Activated CD4-positive, alpha-beta T cell treated with anti-CD3 and anti-CD28 coated beads, Interleukin-10, Interleukin-2, amounts not matched to agents 100 ng/mL and 50 ng/mL, durations not matched to agents 16 hours and 8 hours (primary cell): ENCODE measurements at regions not wholly inside any gene's neighbourhood (a gene's known extent, or its start where the extent isn't known, plus 50 kb on each side); places are given as distances from the start of the nearest gene placed in this dataset.

ENCODE experiments used
- DNase-seq: peaks from one replicate; pipeline ENCODE4 v3.0.0-alpha.2; 2020

GRCh38 chr12:125228519-125229260 lies 163.5 kb downstream of the AACS start:
- DNase-seq: no peak

- DNase-seq: no peak
Measured at GRCh38 chr12:125229878-125230530, 164.8 kb downstream of the AACS start.

GRCh38 chr12:125233319-125233718 lies 168.1 kb downstream of the AACS start:
- no peak for DNase-seq

- DNase-seq: no peak
Measured at GRCh38 chr12:125239563-125239962, 174.3 kb downstream of the AACS start.

DNA sequence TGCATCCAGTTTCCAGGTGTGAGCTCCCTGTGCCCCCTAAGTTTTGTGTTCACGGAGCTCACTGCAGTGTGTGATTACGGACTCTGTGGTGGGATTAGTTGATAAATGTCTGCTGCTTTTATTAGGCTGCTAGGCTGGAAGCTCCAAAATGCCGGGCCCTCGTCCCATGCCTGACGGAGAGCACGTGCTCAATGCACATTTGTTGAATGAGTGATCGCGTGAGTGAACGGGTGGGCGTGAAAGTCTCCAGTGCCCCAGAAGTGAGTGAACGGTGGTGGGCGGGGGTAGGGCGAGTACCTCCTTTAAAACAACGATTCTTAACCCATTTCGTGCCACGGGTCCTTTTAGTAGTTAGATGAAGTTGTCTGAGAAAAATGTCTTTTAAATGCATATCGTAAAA lies 175.5 kb downstream of the AACS start:
- DNase-seq: no peak

DNA sequence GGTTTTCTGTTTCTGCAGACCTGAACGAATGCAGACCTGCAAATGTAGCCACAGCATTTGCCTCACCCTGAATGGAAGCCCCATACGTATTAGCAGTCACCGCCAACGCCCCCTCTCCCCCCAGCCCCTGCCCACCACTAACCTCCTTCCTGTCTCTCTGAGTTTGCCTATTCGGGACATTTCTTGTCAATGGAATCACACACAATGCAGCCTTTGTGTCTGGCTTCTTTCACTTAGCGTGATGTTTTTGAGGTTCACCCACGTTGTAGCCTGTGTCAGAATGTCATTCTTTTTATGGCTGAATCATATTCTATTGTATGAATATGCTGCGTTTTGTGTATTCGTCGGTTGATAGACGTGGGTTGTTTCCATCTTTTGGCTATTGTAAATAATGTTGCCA lies 178.6 kb downstream of the AACS start:
- no peak for DNase-seq

DNA sequence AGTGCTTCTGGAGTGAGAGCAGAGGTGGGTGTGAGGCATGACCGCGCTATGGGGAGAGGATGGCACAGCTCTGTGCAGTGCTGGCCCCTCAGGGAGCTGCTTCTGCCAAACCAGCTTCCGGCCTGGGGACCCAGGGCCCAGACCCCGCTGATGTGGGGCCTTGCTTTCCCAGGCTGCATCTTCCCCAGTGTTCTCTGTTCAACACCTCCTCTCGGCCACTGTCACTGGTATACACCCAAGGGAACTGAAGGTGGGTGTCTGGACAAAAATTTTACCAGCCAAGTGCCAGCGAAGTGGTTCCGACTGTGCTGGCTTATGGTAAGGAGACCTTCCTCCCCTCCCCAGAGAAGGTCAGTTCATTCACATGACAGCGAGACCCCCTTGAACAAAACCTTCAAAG lies 179.1 kb downstream of the AACS start:
- DNase-seq: no peak

DNA sequence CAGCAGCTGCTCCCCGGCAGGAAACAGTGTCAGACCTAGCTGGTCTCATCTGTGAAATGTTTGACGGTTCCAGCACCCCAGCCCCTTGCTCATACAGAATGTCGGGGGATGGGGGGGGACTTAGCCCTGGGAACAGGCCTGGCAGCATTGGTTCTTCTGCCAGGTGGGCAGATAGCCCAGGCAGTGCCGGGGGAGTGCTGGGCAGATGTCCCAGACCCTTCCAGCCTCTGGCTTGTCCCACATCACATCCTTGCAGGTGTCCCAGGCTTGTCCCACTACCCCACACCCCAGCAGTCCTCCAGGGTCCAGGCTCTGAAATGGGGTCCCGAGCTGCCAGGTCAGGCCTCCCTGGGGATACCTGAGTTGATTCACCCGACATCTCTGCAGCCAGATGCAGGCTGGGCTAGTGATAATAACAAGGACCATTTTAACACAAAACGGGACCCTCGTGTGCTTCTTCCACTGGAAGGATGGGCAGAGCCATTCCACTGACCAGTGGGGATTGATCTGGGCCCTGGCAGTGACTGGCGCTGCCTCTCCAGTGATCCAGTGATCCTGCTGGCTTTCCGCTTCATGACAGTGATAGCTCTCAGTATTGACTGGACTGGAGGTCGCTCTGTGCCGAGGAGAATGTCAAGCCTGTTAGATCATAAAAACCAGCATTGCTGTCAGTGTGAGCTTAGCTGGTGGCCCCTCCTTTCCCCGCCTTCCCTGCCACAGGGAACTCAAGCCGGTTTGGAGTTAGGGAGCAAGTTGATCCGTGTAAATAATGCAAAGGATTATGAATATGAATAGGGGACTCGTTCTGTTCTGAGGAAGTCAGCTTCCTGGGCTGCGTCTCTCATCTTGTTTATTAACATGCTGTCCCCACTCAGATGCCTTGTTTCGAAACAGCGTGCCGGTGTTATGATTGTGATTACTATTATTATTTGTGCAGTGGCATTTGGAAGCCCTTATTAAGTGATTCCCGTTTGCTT lies 180.6 kb downstream of the AACS start:
- DNase-seq: no peak

DNA sequence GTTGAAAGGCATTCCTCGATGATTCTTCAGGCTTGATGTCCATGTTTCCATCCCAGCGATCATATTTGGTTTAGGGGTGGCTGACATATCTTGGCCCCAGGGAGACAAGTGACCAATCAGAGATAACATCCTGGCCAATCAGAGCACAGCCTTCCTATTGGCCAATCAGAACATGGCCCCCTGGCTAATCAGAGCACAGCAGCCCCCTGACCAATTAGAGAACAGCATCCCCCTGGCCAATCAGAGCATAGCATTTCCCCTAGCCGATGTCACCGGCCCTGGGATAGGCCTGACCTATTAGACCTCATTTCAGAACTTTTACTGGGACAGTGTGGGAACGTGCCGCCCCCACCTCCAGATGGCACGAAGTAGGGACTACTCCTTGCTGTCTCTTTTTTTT lies 182.2 kb downstream of the AACS start:
- DNase-seq: no peak

DNA sequence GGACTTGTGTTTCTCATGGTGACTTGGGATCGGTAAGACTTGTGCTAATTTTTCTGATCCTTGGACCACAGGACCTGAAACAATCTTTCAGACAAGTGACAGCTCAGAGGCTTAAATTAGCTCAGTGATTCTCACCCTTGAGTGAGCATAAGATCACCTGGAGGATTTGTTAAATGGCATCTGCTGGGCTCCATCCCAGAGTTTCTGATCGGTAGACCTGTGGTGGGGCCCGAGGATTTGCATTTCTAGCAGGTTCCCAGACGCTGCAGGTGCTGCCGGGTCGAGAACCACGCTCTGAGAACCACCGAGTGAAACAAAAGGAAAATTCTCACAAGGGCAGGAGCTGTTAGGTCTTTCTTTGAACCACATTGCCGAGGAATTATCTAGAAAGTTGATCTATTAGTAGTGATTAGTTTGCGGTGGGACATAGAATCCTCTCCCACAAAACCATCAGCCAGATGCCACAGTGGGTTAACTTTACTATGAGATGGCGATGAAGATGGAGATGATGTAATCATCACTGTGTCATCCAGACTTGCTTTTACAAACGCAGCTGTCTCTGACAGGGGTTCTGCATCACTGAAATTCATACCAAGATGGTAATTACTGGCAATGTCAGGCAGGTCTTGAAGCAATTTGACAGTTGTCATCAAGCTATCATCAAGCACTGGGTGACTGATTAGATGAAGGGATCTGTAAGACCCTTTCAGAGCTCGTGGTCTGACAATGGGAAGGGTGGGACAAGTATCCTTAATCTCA lies 184.0 kb downstream of the AACS start:
- no peak for DNase-seq

GRCh38 chr12:125249932-125250331 lies 184.7 kb downstream of the AACS start:
- DNase-seq: no peak

- no peak for DNase-seq
Measured at GRCh38 chr12:125254236-125254635, 189.0 kb downstream of the AACS start.

- no peak for DNase-seq
Measured at GRCh38 chr12:125254856-125255255, 189.6 kb downstream of the AACS start.

DNA sequence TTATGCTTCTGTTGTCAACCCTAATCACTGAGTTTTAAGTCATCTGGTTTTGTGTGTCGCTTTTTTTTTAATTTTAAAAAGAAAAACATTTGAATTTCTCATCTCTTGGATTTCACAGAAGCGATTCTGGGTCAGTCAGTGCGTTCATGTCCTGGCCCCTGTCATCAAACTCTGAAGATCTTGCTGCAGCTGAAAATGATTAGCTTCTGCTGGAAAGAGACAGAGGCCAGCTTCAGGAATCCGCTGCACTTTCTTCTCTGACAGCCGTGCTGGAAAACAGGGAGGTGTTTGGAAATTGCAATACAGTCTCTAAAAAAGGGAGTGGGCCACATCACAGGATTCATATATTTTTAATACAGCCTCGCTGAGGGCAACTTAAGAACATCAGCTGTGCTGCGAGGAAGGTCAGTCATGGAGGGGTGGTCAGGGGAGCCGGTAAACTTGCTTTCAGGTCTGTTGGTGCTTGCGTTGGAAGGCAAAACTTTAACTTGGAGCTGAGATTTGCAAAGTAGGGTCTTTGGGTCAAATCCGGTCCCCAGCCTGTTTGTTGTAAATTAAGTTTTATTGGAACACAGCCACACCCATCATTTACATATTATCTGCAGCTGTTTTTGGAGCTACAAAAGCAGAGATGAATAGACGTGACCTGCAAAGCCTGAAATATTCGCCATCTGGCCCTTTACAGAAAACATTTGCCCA lies 190.8 kb downstream of the AACS start:
- no peak for DNase-seq

GRCh38 chr12:125256634-125256936 lies 191.3 kb downstream of the AACS start:
- DNase-seq: no peak

DNA sequence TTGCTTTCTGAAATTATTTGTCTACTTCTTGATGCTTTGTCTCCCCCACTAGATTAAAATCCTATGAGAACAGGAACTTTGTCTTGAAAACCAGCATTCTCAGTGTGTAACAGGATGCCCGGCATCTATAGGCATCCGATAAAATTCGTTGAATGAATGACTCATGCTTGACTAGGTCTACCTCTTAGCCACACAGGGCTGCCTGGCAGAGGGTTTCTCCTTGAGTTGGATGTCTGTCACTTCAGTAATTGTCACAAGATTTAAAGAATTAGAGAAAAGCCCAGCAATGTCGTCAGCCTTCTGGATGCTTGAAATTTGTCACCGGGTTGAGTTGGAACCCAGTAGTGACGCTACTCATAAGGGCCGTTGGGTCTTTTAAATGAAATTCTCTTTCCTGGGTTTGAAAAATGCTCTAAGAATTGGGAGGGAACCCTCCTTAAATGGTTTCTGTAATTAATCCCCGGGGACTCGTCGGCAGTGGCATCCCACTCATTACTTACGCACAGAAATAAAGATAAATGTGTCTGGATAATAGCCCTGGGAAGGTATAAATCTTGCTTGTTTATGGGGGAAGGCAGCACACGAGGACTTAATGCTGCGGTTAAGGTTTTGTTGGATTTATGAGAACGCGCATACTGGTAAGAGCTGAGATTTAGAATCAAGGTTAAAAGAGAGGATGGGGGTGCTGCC lies 194.1 kb downstream of the AACS start:
- no peak for DNase-seq

- no peak for DNase-seq
Measured at GRCh38 chr12:125262851-125263250, 197.6 kb downstream of the AACS start.

GRCh38 chr12:125263385-125263784 lies 198.2 kb downstream of the AACS start:
- DNase-seq: no peak

- DNase-seq: no peak
Measured at GRCh38 chr12:125267114-125267513, 201.9 kb downstream of the AACS start.

GRCh38 chr12:125269276-125269675 lies 204.0 kb downstream of the AACS start:
- no peak for DNase-seq

GRCh38 chr12:125271892-125272291 lies 206.7 kb downstream of the AACS start:
- DNase-seq: no peak
